ENCODE measurements at regions not wholly inside any gene's neighbourhood (a gene's known extent, or its start where the extent isn't known, plus 50 kb on each side); places are given as distances from the start of the nearest gene placed in this dataset.
"Not testable (repeated sequence)": the region's sequence is repeated elsewhere in the genome, so short reads cannot be mapped to it uniquely, and the experiment has no call there.

GRCh38 chr10:61040399-61041016 lies 96.5 kb upstream of the RHOBTB1 start:
- DNase-seq: no peak

DNA sequence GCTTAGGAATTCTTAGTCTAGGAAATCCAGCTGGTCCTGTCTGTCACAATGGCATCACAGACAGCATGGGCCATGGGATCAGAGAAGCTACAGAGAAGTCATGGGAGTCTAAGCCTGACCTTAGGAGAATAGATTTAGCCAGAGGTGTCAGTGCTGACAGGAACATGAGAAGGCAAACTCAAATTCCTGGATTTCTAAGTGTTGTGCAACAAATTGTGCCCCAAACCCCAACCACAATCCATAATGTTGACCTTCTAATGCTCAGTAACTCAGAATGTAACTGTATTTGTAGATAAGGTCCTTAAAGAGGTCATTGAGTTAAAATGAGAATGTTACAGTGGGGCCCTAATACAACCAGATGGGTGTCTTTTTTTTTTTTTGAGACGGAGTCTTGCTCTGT lies 95.9 kb upstream of the RHOBTB1 start:
- no peak for DNase-seq

- DNase-seq: not testable (repeated sequence)
Observed at GRCh38 chr10:61037261-61037830, 93.4 kb upstream of the RHOBTB1 start.

- not testable (repeated sequence) for DNase-seq
Observed at GRCh38 chr10:61036148-61036547, 92.2 kb upstream of the RHOBTB1 start.

DNA sequence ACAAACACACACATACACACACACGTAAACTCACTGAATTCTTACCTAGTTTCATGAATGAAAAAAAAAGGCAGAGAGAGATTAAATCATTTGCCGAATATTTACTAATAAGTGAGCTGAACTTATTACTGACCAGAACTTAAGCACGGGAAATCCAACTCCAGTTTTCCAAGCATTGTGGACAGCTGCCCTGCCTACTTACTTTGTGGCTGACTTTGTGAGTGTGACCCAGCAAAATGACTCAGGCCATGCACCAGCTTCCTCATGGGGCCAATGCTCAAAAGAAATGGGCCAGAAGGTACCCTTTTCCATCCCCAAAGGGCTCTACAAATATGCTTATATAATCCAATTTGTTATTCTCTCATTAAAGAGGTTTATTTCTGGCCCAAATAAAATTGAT lies 87.4 kb upstream of the RHOBTB1 start:
- DNase-seq: no peak

GRCh38 chr10:61029411-61029810 lies 85.4 kb upstream of the RHOBTB1 start:
- DNase-seq: no peak

DNA sequence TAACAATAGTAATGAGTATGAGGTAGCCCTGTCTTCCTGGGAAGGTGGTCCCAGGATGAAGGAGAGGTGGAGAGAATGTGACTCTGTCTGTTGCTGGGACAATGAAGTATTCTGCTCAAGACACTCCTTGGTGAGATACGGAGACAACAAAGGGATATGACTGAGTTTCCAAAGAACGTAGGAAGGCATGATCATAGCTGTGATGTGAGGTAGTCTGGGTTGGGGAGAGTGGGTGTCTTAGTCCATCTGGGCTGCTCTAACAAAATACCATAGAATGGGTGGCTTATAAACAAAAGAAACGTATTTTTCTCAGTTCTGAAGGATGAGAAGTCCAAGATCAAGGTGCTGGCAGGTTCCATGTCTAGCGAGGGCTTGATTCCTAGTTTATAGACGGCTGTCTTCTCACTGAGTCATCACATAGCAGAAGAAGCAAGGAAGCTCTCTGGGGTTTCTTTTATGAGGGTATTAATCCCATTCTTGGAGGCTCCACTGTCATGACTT lies 84.9 kb upstream of the RHOBTB1 start:
- DNase-seq: peak; percentile 42

GRCh38 chr10:61024856-61025201 lies 80.8 kb upstream of the RHOBTB1 start:
- DNase-seq: peak; percentile 30

DNA sequence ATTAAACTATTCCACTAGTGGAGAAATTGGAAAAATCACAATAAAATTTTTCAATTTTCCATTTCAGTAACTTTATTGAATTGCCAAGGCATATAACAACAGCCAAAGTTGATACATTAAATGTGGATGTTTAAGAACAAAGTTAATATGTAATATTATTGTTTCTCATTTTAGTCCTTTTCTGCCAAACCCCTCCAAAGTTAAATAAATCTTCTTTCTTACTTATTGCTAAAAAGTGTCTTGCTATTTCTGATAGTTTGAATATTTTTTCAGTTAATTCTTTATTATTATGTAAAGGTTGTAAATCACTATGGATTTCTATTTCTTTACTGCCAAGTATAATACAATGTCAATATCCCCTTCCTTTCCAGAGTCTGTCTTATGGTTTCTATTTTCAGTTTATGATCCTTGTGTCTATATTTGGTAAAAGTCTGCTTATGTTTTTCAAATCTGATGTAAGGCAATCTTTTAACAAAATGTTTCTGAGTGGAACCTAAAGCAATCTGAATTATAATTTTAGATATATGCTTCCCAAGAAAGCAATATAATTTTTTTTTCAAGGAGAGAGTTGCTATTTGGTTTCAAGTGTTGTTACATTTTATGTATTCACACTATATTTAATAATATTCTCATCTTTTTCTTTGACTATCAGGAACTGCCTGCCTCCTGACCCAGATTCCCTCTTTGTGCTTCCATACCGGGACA lies 80.3 kb upstream of the RHOBTB1 start:
- DNase-seq: no peak

DNA sequence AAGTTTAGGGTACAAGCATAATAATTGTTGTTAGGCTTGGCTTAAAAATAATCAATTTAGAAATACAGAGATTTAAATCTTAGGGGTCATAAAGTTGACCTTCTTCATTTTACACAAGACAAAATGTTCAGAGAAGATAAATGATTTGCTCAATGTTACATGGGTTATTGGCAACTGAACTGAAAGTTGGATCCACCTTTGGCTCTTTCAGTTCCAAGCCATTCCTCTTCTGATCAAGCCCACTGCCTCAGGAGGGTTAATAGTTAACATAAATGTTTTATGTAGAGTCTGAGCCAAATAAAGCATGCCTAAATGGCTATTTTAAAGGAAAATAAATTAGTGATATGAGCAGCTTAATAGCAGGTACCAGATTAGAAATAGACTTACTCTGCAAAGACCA lies 79.1 kb upstream of the RHOBTB1 start:
- DNase-seq: no peak

DNA sequence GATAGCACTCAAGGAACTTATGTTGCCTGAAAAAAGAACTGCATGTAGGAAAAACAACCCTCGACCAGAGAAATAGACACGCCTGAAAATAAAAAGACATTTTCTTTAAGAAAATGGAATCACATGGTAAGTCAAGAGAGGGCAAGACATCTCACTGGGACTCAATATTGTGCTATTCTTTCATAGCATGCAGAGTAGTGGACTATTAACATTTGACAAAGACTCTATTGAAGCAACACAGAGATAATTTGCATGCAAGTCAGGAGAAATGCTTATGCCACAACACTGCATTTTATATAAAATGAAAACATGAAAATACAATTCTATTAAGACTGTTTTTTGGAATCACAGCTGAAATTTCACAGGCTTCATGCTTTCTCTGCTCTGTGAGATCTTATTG lies 77.9 kb upstream of the RHOBTB1 start:
- no peak for DNase-seq

DNA sequence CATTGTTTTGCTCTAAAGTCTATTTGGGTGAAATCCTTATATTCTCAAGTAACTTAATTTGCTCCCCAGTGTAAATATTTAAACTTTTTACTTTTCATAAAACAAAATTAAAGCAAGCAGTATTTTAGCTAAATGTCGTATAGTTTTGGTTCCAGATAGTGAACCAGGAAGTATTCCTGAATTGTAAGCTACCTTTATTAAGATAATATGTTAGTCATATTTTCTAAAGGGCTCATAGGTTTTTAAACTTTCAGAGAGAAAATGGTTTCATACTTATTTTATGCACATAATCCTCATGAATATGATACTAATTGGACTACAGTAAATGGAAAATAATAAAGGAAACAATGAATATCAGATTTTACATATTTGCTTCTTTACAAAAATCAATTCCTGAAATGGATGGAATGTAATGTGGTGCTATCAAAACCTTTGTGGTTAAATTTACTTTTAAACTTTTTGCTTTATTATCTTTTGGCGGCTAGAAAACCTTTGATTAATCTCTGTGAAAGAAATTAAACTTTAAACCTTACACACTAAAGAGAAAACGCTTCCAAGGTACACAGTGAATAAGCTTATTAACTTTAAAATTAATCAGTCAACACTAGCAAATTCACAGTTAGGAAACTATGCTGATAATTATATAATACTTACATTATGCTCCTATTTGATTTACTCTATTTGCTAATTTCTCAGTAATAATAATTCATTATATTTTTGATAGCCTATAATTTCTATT lies 76.6 kb upstream of the RHOBTB1 start:
- DNase-seq: no peak

GRCh38 chr10:61018146-61018545 lies 74.2 kb upstream of the RHOBTB1 start:
- DNase-seq: no peak

- no peak for DNase-seq
Observed at GRCh38 chr10:61016630-61017029, 72.6 kb upstream of the RHOBTB1 start.

GRCh38 chr10:61016007-61016406 lies 72.0 kb upstream of the RHOBTB1 start:
- no peak for DNase-seq

DNA sequence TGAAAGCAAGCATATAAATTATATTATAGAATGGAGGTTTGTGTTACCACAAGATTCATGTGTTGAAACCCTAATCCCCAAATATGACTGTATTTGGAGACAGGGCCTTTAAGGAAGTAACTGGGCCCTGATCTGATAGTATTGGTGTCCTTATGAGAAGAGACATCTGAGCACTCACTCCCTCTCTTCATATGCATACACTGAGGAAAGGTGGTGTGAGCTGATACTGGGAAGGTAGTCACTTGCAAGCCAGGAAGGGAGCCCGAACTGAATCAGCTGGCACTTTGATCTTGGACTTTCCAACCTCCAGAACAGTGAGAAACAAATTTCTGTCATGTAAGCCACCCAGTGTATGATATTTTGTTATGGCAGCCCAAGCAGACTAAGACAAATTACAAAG lies 66.9 kb upstream of the RHOBTB1 start:
- DNase-seq: no peak

- not testable (repeated sequence) for DNase-seq
Observed at GRCh38 chr10:61003069-61003468, 59.1 kb upstream of the RHOBTB1 start.

DNA sequence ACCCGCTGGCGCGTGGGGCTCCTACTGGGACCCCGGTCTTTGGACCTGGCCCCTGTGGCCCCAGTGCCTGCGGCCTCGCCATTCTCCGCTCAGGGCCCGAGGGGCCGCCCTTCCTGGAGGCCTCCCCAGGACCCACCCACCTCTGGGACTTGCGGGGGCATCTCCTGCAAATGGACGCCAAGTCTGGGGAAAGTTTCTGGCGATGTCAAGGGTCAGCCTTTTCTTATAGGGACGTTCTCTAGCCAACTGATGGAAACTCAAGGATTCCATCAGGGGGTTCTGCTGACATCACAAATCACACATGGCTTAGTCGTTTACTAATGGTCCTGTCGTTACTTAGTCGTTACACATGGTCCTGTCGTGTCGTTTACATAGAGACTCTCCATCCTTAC lies 57.7 kb upstream of the RHOBTB1 start:
- DNase-seq: no peak

- no peak for DNase-seq
Observed at GRCh38 chr10:61000769-61001730, 57.1 kb upstream of the RHOBTB1 start.

DNA sequence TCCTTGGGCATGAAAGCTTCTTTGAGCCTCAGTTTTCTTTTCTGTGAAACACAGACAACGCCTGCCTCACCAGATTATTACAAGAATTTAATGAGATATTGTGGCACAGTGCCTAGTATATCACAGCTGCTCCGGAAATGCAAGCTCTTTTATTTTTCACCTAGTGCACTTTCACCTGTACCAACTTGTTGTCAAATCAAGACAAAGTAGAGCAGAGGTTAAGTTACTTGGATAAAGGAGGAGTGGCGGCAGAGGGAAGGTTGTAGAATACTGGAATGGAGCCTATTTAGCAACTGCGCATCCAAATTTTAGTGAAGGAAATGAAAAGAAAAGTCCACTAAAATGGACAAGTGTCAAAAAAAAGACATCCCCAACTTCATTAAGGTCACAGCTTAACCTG lies 54.9 kb upstream of the RHOBTB1 start:
- DNase-seq: no peak

GRCh38 chr10:60994128-60994527 lies 50.1 kb upstream of the RHOBTB1 start:
- DNase-seq: no peak
